HEK293 (cell line): ENCODE measurements at regions not wholly inside any gene's neighbourhood (a gene's known extent, or its start where the extent isn't known, plus 50 kb on each side); places are given as distances from the start of the nearest gene placed in this dataset.

ENCODE experiments used
- CTCF ChIA-PET: fragments of 350-600 bp; formaldehyde crosslinking; extraction: SDS; loops from one replicate; lab custom pipeline; 2021; ENCODE audit warnings: antibody characterized with exemption; lab: Yijun Ruan, JAX
- POLR2A ChIA-PET: fragments of 300-600 bp; formaldehyde crosslinking; extraction: SDS; loops from one replicate; lab custom pipeline; 2020; ENCODE audit warnings: antibody characterized with exemption, inconsistent platforms; lab: Yijun Ruan, JAX
- H3K27ac ChIP-seq: fragments of 200-500 bp; sonication (Bioruptor generic); 2 replicates; pipeline ENCODE4 v1.5.1; 2014; ENCODE audit warnings: low read depth, low read length, control low read depth, inconsistent platforms; ENCODE audit errors: extremely low read depth
- H3K36me3 ChIP-seq, 2 experiments: fragments of 200-500 bp in 1 of 2; sonication (Bioruptor generic) in 1 of 2; 1 replicate in 1 of 2; 2 replicates in 1 of 2; pipeline ENCODE4 v1.5.1; 2014 to 2017; ENCODE audit warnings: inconsistent platforms in 2 of 2, low read length in 2 of 2; ENCODE audit not compliant: control insufficient read depth in 2 of 2, insufficient read depth in 1 of 2
- H3K4me1 ChIP-seq: fragments of 200-500 bp; sonication (Bioruptor generic); 2 replicates; pipeline ENCODE4 v1.5.1; 2014; ENCODE audit warnings: mild to moderate bottlenecking, low read length, inconsistent platforms; ENCODE audit not compliant: control insufficient read depth, insufficient read depth
- H3K4me3 ChIP-seq: 2 replicates; pipeline ENCODE4 v1.5.1; 2011; ENCODE audit warnings: low read depth, mild to moderate bottlenecking, control low read depth, low read length, moderate library complexity
- H3K9me3 ChIP-seq: fragments of 200-500 bp; sonication (Bioruptor generic); 2 replicates; pipeline ENCODE4 v1.5.1; 2014; ENCODE audit warnings: low read depth, low read length, inconsistent platforms; ENCODE audit not compliant: control insufficient read depth, insufficient read depth
- CTCF ChIP-seq: fragments of 450-650 bp; formaldehyde crosslinking; IDR thresholded peaks from 2 replicates; pipeline ENCODE4 v1.5.1; 2016; ENCODE audit warnings: missing biosample characterization, missing genetic modification characterization
- PRDM1 ChIP-seq: fragments of 450-650 bp; formaldehyde crosslinking; IDR thresholded peaks from 2 replicates; pipeline ENCODE4; 2016; ENCODE audit warnings: missing biosample characterization, missing genetic modification characterization
- SCRT2 ChIP-seq: fragments of 450-650 bp; formaldehyde crosslinking; IDR thresholded peaks from 2 replicates; pipeline ENCODE4 v1.5.1; 2016; ENCODE audit warnings: missing biosample characterization, missing genetic modification characterization
- TCF7L2 ChIP-seq: IDR thresholded peaks from 2 replicates; pipeline ENCODE4 v1.6.1; 2011; ENCODE audit warnings: low read depth, mild to moderate bottlenecking, inconsistent platforms, low read length, moderate library complexity, borderline replicate concordance
- ZBTB21 ChIP-seq: fragments of 450-650 bp; formaldehyde crosslinking; IDR thresholded peaks from 2 replicates; pipeline ENCODE4 v1.5.1; 2017; ENCODE audit warnings: missing biosample characterization, missing genetic modification characterization
- ZBTB26 ChIP-seq: fragments of 450-650 bp; formaldehyde crosslinking; optimal IDR thresholded peaks from 2 replicates; pipeline ENCODE3; 2016; ENCODE audit warnings: missing biosample characterization, mild to moderate bottlenecking, missing genetic modification characterization
- ZBTB7A ChIP-seq: fragments of 450-650 bp; formaldehyde crosslinking; IDR thresholded peaks from 2 replicates; pipeline ENCODE4 v1.5.1; 2016; ENCODE audit warnings: low read depth, missing biosample characterization, missing genetic modification characterization
- ZNF112 ChIP-seq: fragments of 450-650 bp; formaldehyde crosslinking; IDR thresholded peaks from 2 replicates; pipeline ENCODE4 v1.5.0; 2017; ENCODE audit warnings: missing biosample characterization, missing genetic modification characterization
- ZNF121 ChIP-seq: fragments of 450-650 bp; formaldehyde crosslinking; IDR thresholded peaks from 2 replicates; pipeline ENCODE4 v1.5.1; 2016; ENCODE audit warnings: missing biosample characterization, missing genetic modification characterization
- ZNF221 ChIP-seq: fragments of 450-650 bp; formaldehyde crosslinking; IDR thresholded peaks from 2 replicates; pipeline ENCODE4 v1.5.1; 2017; ENCODE audit warnings: missing biosample characterization, missing genetic modification characterization, borderline replicate concordance
- ZNF266 ChIP-seq: fragments of 450-650 bp; formaldehyde crosslinking; IDR thresholded peaks from 2 replicates; pipeline ENCODE4 v1.5.1; 2016; ENCODE audit warnings: missing biosample characterization, missing genetic modification characterization, low read depth
- ZNF324 ChIP-seq: fragments of 450-650 bp; formaldehyde crosslinking; IDR thresholded peaks from 2 replicates; pipeline ENCODE4 v1.5.1; 2016; ENCODE audit warnings: missing biosample characterization, missing genetic modification characterization
- ZNF529 ChIP-seq: fragments of 450-650 bp; formaldehyde crosslinking; IDR thresholded peaks from 2 replicates; pipeline ENCODE4 v1.5.1; 2017; ENCODE audit warnings: missing genetic modification characterization, missing biosample characterization; ENCODE audit not compliant: insufficient replicate concordance
- ZNF530 ChIP-seq: fragments of 450-650 bp; formaldehyde crosslinking; IDR thresholded peaks from 2 replicates; pipeline ENCODE4 v1.5.1; 2016; ENCODE audit warnings: low read depth, missing biosample characterization, missing genetic modification characterization
- ZNF626 ChIP-seq: fragments of 450-650 bp; sonication (Bioruptor Pico); formaldehyde crosslinking; IDR thresholded peaks from 2 replicates; pipeline ENCODE4 v1.5.1; 2018; ENCODE audit warnings: missing biosample characterization, missing genetic modification characterization, inconsistent platforms
- ZNF670 ChIP-seq: fragments of 450-650 bp; formaldehyde crosslinking; IDR thresholded peaks from 2 replicates; pipeline ENCODE4 v1.5.1; 2016; ENCODE audit warnings: missing biosample characterization, missing genetic modification characterization, low read depth
- ZNF704 ChIP-seq: fragments of 450-650 bp; formaldehyde crosslinking; IDR thresholded peaks from 2 replicates; pipeline ENCODE4 v1.5.1; 2016; ENCODE audit warnings: missing biosample characterization, missing genetic modification characterization
- ZXDB ChIP-seq: fragments of 450-650 bp; formaldehyde crosslinking; IDR thresholded peaks from 2 replicates; pipeline ENCODE4 v1.5.1; 2016; ENCODE audit warnings: missing biosample characterization, missing genetic modification characterization
- TF ChIP-seq, protein P1 (sequence below): fragments of 450-650 bp; formaldehyde crosslinking; IDR thresholded peaks from 2 replicates; pipeline ENCODE4 v1.5.1; 2016; ENCODE audit warnings: missing biosample characterization, missing genetic modification characterization, borderline replicate concordance
- TF ChIP-seq, protein P2 (sequence below): fragments of 450-650 bp; formaldehyde crosslinking; IDR thresholded peaks from 2 replicates; pipeline ENCODE4 v1.5.1; 2017; ENCODE audit warnings: missing biosample characterization, missing genetic modification characterization

GRCh38 chr3:179504371-179504770, 53.1 kb upstream of the GNB4 start:
- H3K4me3 ChIP-seq: no peak overlapping the region
- H3K4me1 ChIP-seq: no peaks in the 10 kb centered on the region
- no peaks in the 10 kb centered on the region for H3K9me3 ChIP-seq
- TF ChIP-seq ZBTB21 (tag by site-specific recombination) (no peak), ZNF670 (tag by site-specific recombination) (no peak), CTCF (tag by site-specific recombination) (no peak), ZNF626 (tag by site-specific recombination) (no peak), ZNF324 (tag by site-specific recombination) (no peak), ZNF112 (tag by site-specific recombination) (no peak), ZBTB7A (tag by site-specific recombination) (no peak), PRDM1 (tag by site-specific recombination) (no peak), ZNF121 (tag by site-specific recombination) (no peak), ZNF530 (no peak), ZBTB26 (tag by site-specific recombination) (no peak), ZXDB (no peak), ZNF221 (no peak)
- TF ChIP-seq, protein P1, sequence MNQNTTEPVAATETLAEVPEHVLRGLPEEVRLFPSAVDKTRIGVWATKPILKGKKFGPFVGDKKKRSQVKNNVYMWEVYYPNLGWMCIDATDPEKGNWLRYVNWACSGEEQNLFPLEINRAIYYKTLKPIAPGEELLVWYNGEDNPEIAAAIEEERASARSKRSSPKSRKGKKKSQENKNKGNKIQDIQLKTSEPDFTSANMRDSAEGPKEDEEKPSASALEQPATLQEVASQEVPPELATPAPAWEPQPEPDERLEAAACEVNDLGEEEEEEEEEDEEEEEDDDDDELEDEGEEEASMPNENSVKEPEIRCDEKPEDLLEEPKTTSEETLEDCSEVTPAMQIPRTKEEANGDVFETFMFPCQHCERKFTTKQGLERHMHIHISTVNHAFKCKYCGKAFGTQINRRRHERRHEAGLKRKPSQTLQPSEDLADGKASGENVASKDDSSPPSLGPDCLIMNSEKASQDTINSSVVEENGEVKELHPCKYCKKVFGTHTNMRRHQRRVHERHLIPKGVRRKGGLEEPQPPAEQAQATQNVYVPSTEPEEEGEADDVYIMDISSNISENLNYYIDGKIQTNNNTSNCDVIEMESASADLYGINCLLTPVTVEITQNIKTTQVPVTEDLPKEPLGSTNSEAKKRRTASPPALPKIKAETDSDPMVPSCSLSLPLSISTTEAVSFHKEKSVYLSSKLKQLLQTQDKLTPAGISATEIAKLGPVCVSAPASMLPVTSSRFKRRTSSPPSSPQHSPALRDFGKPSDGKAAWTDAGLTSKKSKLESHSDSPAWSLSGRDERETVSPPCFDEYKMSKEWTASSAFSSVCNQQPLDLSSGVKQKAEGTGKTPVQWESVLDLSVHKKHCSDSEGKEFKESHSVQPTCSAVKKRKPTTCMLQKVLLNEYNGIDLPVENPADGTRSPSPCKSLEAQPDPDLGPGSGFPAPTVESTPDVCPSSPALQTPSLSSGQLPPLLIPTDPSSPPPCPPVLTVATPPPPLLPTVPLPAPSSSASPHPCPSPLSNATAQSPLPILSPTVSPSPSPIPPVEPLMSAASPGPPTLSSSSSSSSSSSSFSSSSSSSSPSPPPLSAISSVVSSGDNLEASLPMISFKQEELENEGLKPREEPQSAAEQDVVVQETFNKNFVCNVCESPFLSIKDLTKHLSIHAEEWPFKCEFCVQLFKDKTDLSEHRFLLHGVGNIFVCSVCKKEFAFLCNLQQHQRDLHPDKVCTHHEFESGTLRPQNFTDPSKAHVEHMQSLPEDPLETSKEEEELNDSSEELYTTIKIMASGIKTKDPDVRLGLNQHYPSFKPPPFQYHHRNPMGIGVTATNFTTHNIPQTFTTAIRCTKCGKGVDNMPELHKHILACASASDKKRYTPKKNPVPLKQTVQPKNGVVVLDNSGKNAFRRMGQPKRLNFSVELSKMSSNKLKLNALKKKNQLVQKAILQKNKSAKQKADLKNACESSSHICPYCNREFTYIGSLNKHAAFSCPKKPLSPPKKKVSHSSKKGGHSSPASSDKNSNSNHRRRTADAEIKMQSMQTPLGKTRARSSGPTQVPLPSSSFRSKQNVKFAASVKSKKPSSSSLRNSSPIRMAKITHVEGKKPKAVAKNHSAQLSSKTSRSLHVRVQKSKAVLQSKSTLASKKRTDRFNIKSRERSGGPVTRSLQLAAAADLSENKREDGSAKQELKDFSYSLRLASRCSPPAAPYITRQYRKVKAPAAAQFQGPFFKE (tag by site-specific recombination): no peak
- TF ChIP-seq, all 188 proteins: peak for 0
- CTCF ChIA-PET: no interaction called here
- POLR2A ChIA-PET: interaction anchor here (1.5 kb wide), 1 partner anchor 58 kb away, joined by 4 read pairs; the partner anchor contains the start of gene ACTL6A
- Histone ChIP-seq H3K27ac (no peak overlapping the region), H3K36me3 (no peaks in the 10 kb centered on the region)

DNA sequence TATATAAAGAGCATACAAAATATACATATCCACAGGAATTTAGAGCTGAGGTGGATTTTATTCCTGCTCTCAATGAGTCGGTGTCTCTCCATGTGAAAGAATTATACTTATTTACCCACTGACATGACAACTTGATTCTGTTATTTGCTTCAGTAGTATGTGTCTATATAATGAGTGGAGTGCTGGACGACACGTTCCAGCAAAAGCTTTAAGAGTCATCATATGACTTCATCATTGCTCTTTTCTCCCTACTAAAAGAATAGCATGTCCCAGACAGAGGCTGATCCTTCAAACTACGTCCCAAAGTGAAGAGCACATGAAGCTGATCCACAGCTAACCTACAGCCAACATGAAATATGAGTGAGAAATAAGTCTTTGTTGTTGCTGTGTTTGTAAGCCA, 54.3 kb upstream of the GNB4 start:
- ChIA-PET POLR2A (interaction anchor here (1.5 kb wide), 1 partner anchor 57 kb away, joined by 4 read pairs; the partner anchor contains the start of gene ACTL6A), CTCF (interaction anchor here (0.5 kb wide), 1 partner anchor 1117 kb away, joined by 4 read pairs; no protein-coding TSS in a partner anchor)
- Histone ChIP-seq H3K4me1 (no peaks in the 10 kb centered on the region), H3K27ac (no peak overlapping the region), H3K36me3 (no peaks in the 10 kb centered on the region), H3K9me3 (no peaks in the 10 kb centered on the region), H3K4me3 (no peak overlapping the region)
- no peak for TF ChIP-seq SCRT2 (tag by site-specific recombination)
- no peak for TF ChIP-seq ZNF221
- TF ChIP-seq, protein P2, sequence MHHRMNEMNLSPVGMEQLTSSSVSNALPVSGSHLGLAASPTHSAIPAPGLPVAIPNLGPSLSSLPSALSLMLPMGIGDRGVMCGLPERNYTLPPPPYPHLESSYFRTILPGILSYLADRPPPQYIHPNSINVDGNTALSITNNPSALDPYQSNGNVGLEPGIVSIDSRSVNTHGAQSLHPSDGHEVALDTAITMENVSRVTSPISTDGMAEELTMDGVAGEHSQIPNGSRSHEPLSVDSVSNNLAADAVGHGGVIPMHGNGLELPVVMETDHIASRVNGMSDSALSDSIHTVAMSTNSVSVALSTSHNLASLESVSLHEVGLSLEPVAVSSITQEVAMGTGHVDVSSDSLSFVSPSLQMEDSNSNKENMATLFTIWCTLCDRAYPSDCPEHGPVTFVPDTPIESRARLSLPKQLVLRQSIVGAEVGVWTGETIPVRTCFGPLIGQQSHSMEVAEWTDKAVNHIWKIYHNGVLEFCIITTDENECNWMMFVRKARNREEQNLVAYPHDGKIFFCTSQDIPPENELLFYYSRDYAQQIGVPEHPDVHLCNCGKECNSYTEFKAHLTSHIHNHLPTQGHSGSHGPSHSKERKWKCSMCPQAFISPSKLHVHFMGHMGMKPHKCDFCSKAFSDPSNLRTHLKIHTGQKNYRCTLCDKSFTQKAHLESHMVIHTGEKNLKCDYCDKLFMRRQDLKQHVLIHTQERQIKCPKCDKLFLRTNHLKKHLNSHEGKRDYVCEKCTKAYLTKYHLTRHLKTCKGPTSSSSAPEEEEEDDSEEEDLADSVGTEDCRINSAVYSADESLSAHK (tag by site-specific recombination): no peak
- no peak for TF ChIP-seq TCF7L2
- no peak for TF ChIP-seq ZNF266 (tag by site-specific recombination)
- no peak for TF ChIP-seq ZNF529
- TF ChIP-seq ZNF530: no peak
- TF ChIP-seq ZNF704: no peak
